MCF 10A (cell line): ENCODE measurements at regions not wholly inside any gene's neighbourhood (a gene's known extent, or its start where the extent isn't known, plus 50 kb on each side); places are given as distances from the start of the nearest gene placed in this dataset.
A peak's percentile ranks its signal among the peaks of the same experiment; 100 is the strongest.

ENCODE experiments used
- BruUV-seq: library from RNA; stranded (reverse); fragments of 400-500 nt; replicated peaks from 2 replicates; lab custom pipeline; 2021; lab: Mats Ljungman, UMichigan
- CTCF ChIA-PET: fragments of 300-600 bp; sonication (Branson Sonifier 250); formaldehyde crosslinking; extraction: SDS; loops from one replicate; lab custom pipeline; 2021; ENCODE audit warnings: antibody characterized with exemption, inconsistent platforms; lab: Yijun Ruan, JAX
- POLR2A ChIA-PET: fragments of 300-600, 350-650 bp; sonication (Branson Sonifier 250); formaldehyde crosslinking; extraction: SDS; loops from one replicate; lab custom pipeline; 2020; ENCODE audit warnings: antibody characterized with exemption, inconsistent platforms; lab: Yijun Ruan, JAX
- DNase-seq: peaks from one replicate; pipeline ENCODE4 v3.0.0-alpha.2; 2018; ENCODE audit not compliant: unreplicated experiment
- H3K27ac Mint-ChIP-seq: one replicate; pipeline ENCODE4 v1.8.0; 2022; ENCODE audit warnings: mild to moderate bottlenecking, low read depth, mixed read lengths; ENCODE audit not compliant: unreplicated experiment
- H3K27me3 Mint-ChIP-seq: one replicate; pipeline ENCODE4 v1.8.0; 2022; ENCODE audit warnings: mixed read lengths; ENCODE audit not compliant: insufficient read depth, unreplicated experiment
- H3K36me3 Mint-ChIP-seq: one replicate; pipeline ENCODE4 v1.8.0; 2022; ENCODE audit warnings: mild to moderate bottlenecking, moderate library complexity, mixed read lengths; ENCODE audit not compliant: insufficient read depth, unreplicated experiment
- H3K4me1 Mint-ChIP-seq: one replicate; pipeline ENCODE4 v1.8.0; 2022; ENCODE audit warnings: mixed read lengths; ENCODE audit not compliant: insufficient read depth, unreplicated experiment
- H3K4me3 Mint-ChIP-seq: one replicate; pipeline ENCODE4 v1.8.0; 2022; ENCODE audit warnings: mild to moderate bottlenecking, moderate library complexity, mixed read lengths; ENCODE audit not compliant: unreplicated experiment
- H3K9me3 Mint-ChIP-seq: one replicate; pipeline ENCODE4 v1.8.0; 2022; ENCODE audit warnings: mixed read lengths; ENCODE audit not compliant: unreplicated experiment
- CTCF ChIP-seq: fragments of 200-600 bp; IDR thresholded peaks from one replicate; pipeline ENCODE4 v1.8.0; 2022; ENCODE audit warnings: antibody characterized with exemption, mild to moderate bottlenecking; ENCODE audit not compliant: unreplicated experiment
- intact Hi-C: fragments of 100-400 bp; cut with micrococcal nuclease; formaldehyde crosslinking; loops from 2 replicates; pipeline ENCODE4 v1.14.1; 2022

- Mint-ChIP-seq H3K4me3 (no peak overlapping the region), H3K36me3 (no peaks in the 10 kb centered on the region), H3K27me3 (peaks cover 63% of the 10 kb centered on the region), H3K4me1 (peaks cover 10% of the 10 kb centered on the region), H3K27ac (no peak overlapping the region), H3K9me3 (no peaks in the 10 kb centered on the region)
- ChIA-PET CTCF (interaction anchor here (0.5 to 0.8 kb wide), 4 partner anchors 31 to 1389 kb away, joined by 3 read pairs; no protein-coding TSS in a partner anchor), POLR2A (interaction anchor here (2.6 kb wide), 1 partner anchor 11 kb away, joined by 7 read pairs; no protein-coding TSS in a partner anchor)
- DNase-seq = peak; percentile 66
- BruUV-seq = no TSS peak
- intact Hi-C loops = no loop called here
- no peak for TF ChIP-seq CTCF
Observed at GRCh38 chr2:41836948-41837347, 210.9 kb upstream of the PKDCC start.

GRCh38 chr2:41837610-41838009, 210.2 kb upstream of the PKDCC start:
- H3K4me3 Mint-ChIP-seq = no peak overlapping the region
- no peaks in the 10 kb centered on the region for H3K36me3 Mint-ChIP-seq
- no peaks in the 10 kb centered on the region for H3K9me3 Mint-ChIP-seq
- H3K27ac Mint-ChIP-seq = no peak overlapping the region
- intact Hi-C loops = no loop called here
- no peak for DNase-seq
- peaks cover 10% of the 10 kb centered on the region for H3K4me1 Mint-ChIP-seq
- CTCF ChIA-PET = interaction anchor here (0.5 to 1.3 kb wide), 4 partner anchors 40 to 440 kb away, joined by 3 to 5 read pairs (median 4); no protein-coding TSS in a partner anchor
- POLR2A ChIA-PET = interaction anchor here (2.6 kb wide), 1 partner anchor 10 kb away, joined by 7 read pairs; no protein-coding TSS in a partner anchor
- no TSS peak for BruUV-seq
- no peak for TF ChIP-seq CTCF
- peaks cover 57% of the 10 kb centered on the region for H3K27me3 Mint-ChIP-seq

GRCh38 chr2:41840702-41841551, 206.9 kb upstream of the PKDCC start:
- ChIA-PET POLR2A (interaction anchor here (0.8 to 3.3 kb wide), 4 partner anchors 8 to 19 kb away, joined by 3 to 18 read pairs (median 4); no protein-coding TSS in a partner anchor), CTCF (interaction anchor here (0.6 to 4.3 kb wide), 25 partner anchors 11 to 1933 kb away, joined by 3 to 76 read pairs (median 3); no protein-coding TSS in a partner anchor)
- H3K27me3 Mint-ChIP-seq = peaks cover 39% of the 10 kb centered on the region
- peaks cover 10% of the 10 kb centered on the region for H3K4me1 Mint-ChIP-seq
- H3K9me3 Mint-ChIP-seq = no peaks in the 10 kb centered on the region
- no peaks in the 10 kb centered on the region for H3K36me3 Mint-ChIP-seq
- peak; percentile 96 for TF ChIP-seq CTCF
- intact Hi-C loops = no loop called here
- peak overlapping the region; percentile 89 for H3K4me3 Mint-ChIP-seq
- BruUV-seq = TSS peak; percentile 52
- peak; percentile 94 for DNase-seq
- H3K27ac Mint-ChIP-seq = peak overlapping the region; percentile 76

GRCh38 chr2:41846962-41847361, 200.9 kb upstream of the PKDCC start:
- BruUV-seq = no TSS peak
- no peak for TF ChIP-seq CTCF

More at GRCh38 chr2:41846962-41847361, 200.9 kb upstream of the PKDCC start:
- Mint-ChIP-seq H3K4me3 (no peak overlapping the region), H3K27me3 (peaks cover 36% of the 10 kb centered on the region), H3K27ac (no peak overlapping the region), H3K4me1 (peaks cover 15% of the 10 kb centered on the region), H3K9me3 (no peaks in the 10 kb centered on the region), H3K36me3 (peaks cover 2% of the 10 kb centered on the region)
- ChIA-PET CTCF (interaction anchor here (0.7 to 12.4 kb wide), 3 partner anchors 14 to 240 kb away, joined by 3 to 382 read pairs (median 6); no protein-coding TSS in a partner anchor), POLR2A (interaction anchor here (1.0 to 2.5 kb wide), 4 partner anchors 13 to 513 kb away, joined by 3 to 18 read pairs (median 3); no protein-coding TSS in a partner anchor)
- intact Hi-C loops = no loop called here
- no peak for DNase-seq
